ENCODE measurements at regions not wholly inside any gene's neighbourhood (a gene's known extent, or its start where the extent isn't known, plus 50 kb on each side); places are given as distances from the start of the nearest gene placed in this dataset.

DNA sequence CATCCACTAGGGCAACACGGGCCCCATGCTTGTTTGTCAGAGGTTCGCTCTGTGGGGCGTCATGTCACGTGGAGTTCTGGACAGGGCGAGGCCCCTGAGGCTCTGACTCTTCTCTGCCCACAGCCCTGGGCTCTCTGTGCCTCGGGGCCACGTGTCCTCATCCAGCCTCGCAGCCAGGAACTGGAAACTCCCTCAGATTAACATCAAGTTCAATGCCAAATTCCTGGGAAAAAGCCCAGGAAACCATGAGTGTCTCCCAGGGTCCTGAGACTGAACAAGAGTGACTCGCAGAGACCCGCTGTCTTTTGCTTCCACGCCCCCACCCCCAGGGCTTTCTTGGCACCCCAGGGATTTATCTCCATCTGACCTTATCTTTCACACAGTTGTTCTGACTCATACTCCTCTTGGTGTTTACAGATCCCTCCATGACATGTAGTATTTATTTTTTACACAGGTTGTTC lies 174.0 kb upstream of the PIEZO2 start:
- no peak overlapping the region for H3K4me3 ChIP-seq
- H3K27me3 ChIP-seq (ENCODE audit: control insufficient read depth in 3 of 3, insufficient read depth in 3 of 3, low read length in 2 of 3) = no peaks in the 10 kb centered on the region
- peaks cover 0 to 3% (median 0%) of the 10 kb centered on the region in 5 donors for H3K4me1 ChIP-seq (ENCODE audit: control insufficient read depth in 5 of 5, insufficient read depth in 5 of 5, low read length in 5 of 5)
- no peak overlapping the region for H3K9ac ChIP-seq (ENCODE audit: insufficient read depth in 1 of 2, low read length in 2 of 2)
- DNase-seq (no peak), ATAC-seq (ENCODE audit: insufficient read depth, low FRiP score) (peak; percentile 39)
- no peaks in the 10 kb centered on the region for H3K36me3 ChIP-seq (ENCODE audit: control insufficient read depth in 4 of 4, insufficient read depth in 4 of 4, low read length in 4 of 4)
- TF ChIP-seq, protein P1, sequence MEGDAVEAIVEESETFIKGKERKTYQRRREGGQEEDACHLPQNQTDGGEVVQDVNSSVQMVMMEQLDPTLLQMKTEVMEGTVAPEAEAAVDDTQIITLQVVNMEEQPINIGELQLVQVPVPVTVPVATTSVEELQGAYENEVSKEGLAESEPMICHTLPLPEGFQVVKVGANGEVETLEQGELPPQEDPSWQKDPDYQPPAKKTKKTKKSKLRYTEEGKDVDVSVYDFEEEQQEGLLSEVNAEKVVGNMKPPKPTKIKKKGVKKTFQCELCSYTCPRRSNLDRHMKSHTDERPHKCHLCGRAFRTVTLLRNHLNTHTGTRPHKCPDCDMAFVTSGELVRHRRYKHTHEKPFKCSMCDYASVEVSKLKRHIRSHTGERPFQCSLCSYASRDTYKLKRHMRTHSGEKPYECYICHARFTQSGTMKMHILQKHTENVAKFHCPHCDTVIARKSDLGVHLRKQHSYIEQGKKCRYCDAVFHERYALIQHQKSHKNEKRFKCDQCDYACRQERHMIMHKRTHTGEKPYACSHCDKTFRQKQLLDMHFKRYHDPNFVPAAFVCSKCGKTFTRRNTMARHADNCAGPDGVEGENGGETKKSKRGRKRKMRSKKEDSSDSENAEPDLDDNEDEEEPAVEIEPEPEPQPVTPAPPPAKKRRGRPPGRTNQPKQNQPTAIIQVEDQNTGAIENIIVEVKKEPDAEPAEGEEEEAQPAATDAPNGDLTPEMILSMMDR (IDR thresholded peaks at IDR 0.05; ENCODE audit: control extremely low read depth, extremely low read depth) = no peak
- H3K27ac ChIP-seq (ENCODE audit: low read depth in 1 of 2, low read length in 1 of 2) = no peak overlapping the region
- peaks cover 0 to 2% (median 0%) of the 10 kb centered on the region in 4 donors for H3K9me3 ChIP-seq (ENCODE audit: control insufficient read depth in 4 of 4, insufficient read depth in 3 of 4, low read length in 3 of 4)
- 75 to 86% methylated on average over 11 of the region's 11 CpGs for WGBS, 2 donors

DNA sequence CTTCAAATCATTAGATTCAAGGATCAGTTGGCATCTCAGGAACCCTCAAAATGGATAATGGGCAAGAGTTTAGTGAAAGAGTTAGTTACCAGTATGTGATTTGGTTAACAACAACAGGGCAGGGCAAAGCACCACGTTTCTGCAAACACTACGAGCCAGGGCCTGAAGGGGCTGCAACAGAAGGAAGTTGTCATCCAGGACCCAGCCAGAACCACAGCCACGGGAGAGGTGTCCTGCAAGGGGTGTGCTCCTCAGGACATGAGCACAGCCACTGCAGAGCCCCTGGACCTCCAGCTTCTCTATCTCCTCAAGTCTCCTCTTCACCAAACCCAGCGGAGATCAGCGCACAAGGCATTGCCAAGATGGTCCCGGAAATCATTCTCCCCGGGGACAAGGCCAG lies 173.3 kb upstream of the PIEZO2 start:
- no peaks in the 10 kb centered on the region for H3K36me3 ChIP-seq (ENCODE audit: control insufficient read depth in 4 of 4, insufficient read depth in 4 of 4, low read length in 4 of 4)
- WGBS, 2 donors = 69 to 77% methylated on average over 7 of the region's 7 CpGs
- H3K4me3 ChIP-seq = no peak overlapping the region
- peaks cover 0 to 3% (median 0%) of the 10 kb centered on the region in 5 donors for H3K4me1 ChIP-seq (ENCODE audit: control insufficient read depth in 5 of 5, insufficient read depth in 5 of 5, low read length in 5 of 5)
- TF ChIP-seq, protein P1 (IDR thresholded peaks at IDR 0.05; ENCODE audit: control extremely low read depth, extremely low read depth) = no peak
- DNase-seq (no peak), ATAC-seq (ENCODE audit: insufficient read depth, low FRiP score) (no peak)
- H3K9me3 ChIP-seq (ENCODE audit: control insufficient read depth in 4 of 4, insufficient read depth in 3 of 4, low read length in 3 of 4) = peaks cover 0 to 2% (median 0%) of the 10 kb centered on the region in 4 donors
- H3K9ac ChIP-seq (ENCODE audit: insufficient read depth in 1 of 2, low read length in 2 of 2) = no peak overlapping the region
- H3K27ac ChIP-seq (ENCODE audit: low read depth in 1 of 2, low read length in 1 of 2) = no peak overlapping the region
- no peaks in the 10 kb centered on the region for H3K27me3 ChIP-seq (ENCODE audit: control insufficient read depth in 3 of 3, insufficient read depth in 3 of 3, low read length in 2 of 3)

DNA sequence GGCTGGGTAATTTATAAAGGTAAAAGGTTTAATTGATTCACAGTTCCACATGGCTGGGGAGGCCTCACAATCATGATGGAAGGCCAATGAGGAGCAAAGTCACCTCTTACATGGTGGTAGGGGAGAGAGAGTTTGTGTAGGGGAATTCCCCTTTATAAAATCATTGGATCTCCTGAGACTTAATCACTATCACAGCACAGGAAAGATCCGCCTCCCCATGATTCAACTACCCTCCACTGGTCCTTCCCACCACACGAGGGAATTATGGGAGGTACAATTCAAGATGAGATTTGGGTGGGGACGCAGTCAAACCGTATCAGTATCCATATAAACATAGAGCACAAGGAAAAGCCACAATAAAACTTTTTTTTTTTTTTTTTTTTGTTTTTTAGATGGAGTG lies 172.6 kb upstream of the PIEZO2 start:
- Histone ChIP-seq H3K4me3 (no peak overlapping the region), H3K4me1 (ENCODE audit: control insufficient read depth in 5 of 5, insufficient read depth in 5 of 5, low read length in 5 of 5) (peaks cover 0 to 3% (median 0%) of the 10 kb centered on the region in 5 donors), H3K27ac (ENCODE audit: low read depth in 1 of 2, low read length in 1 of 2) (no peak overlapping the region), H3K27me3 (ENCODE audit: control insufficient read depth in 3 of 3, insufficient read depth in 3 of 3, low read length in 2 of 3) (no peaks in the 10 kb centered on the region), H3K9ac (ENCODE audit: insufficient read depth in 1 of 2, low read length in 2 of 2) (no peak overlapping the region), H3K9me3 (ENCODE audit: control insufficient read depth in 4 of 4, insufficient read depth in 3 of 4, low read length in 3 of 4) (peaks cover 0 to 2% (median 0%) of the 10 kb centered on the region in 4 donors), H3K36me3 (ENCODE audit: control insufficient read depth in 4 of 4, insufficient read depth in 4 of 4, low read length in 4 of 4) (no peaks in the 10 kb centered on the region)
- DNase-seq (no peak), ATAC-seq (ENCODE audit: insufficient read depth, low FRiP score) (no peak)
- 66 to 80% methylated on average over 4 of the region's 4 CpGs for WGBS, 2 donors
- TF ChIP-seq, protein P1 (IDR thresholded peaks at IDR 0.05; ENCODE audit: control extremely low read depth, extremely low read depth) = no peak

DNA sequence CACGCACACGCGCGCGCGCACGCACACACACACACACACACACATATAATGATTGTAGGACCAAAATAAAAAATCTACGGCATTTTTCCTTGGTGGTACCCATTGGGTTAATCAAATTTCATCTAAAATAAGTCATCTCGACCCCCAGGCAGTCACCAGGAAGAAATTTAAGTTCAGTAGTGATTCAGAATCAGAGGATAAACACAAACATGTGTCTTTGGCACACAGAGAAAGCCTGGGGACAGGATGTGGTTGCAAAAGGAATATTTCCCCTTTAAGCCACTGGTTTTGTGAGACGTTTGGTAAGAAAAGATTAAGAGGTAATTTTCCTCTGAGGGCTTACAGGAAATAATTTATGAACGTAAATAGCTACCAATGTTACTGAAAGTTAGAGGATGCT lies 171.6 kb upstream of the PIEZO2 start:
- Histone ChIP-seq H3K27ac (ENCODE audit: low read depth in 1 of 2, low read length in 1 of 2) (no peak overlapping the region), H3K9ac (ENCODE audit: insufficient read depth in 1 of 2, low read length in 2 of 2) (no peak overlapping the region), H3K27me3 (ENCODE audit: control insufficient read depth in 3 of 3, insufficient read depth in 3 of 3, low read length in 2 of 3) (no peaks in the 10 kb centered on the region), H3K9me3 (ENCODE audit: control insufficient read depth in 4 of 4, insufficient read depth in 3 of 4, low read length in 3 of 4) (peaks cover 0 to 2% (median 0%) of the 10 kb centered on the region in 4 donors), H3K4me1 (ENCODE audit: control insufficient read depth in 5 of 5, insufficient read depth in 5 of 5, low read length in 5 of 5) (peaks cover 0 to 3% (median 0%) of the 10 kb centered on the region in 5 donors), H3K4me3 (no peak overlapping the region), H3K36me3 (ENCODE audit: control insufficient read depth in 4 of 4, insufficient read depth in 4 of 4, low read length in 4 of 4) (no peaks in the 10 kb centered on the region)
- ATAC-seq (ENCODE audit: insufficient read depth, low FRiP score) = no peak
- WGBS, 2 donors = 57 to 61% methylated on average over 11 of the region's 11 CpGs
- DNase-seq = peak in 1 of 3 donors; percentile 27
- TF ChIP-seq, protein P1 (IDR thresholded peaks at IDR 0.05; ENCODE audit: control extremely low read depth, extremely low read depth) = no peak
